Breast epithelium (tissue), 4 donors: ENCODE measurements at regions not wholly inside any gene's neighbourhood (a gene's known extent, or its start where the extent isn't known, plus 50 kb on each side); places are given as distances from the start of the nearest gene placed in this dataset.

ENCODE experiments used
- DNase-seq, 2 donors: peaks; one replicate each; pipeline ENCODE4 v3.0.0-alpha.2; 2019; ENCODE audit warnings: low spot score in 2 of 2
- H3K27ac ChIP-seq, 2 donors: fragments of 200-600 bp; sonication (generic) in 1 of 2; one replicate each; pipeline ENCODE4 v1.5.1; 2016 to 2019; ENCODE audit warnings: mild to moderate bottlenecking in 1 of 2
- H3K27me3 ChIP-seq, 2 donors: fragments of 200-600 bp; sonication (generic) in 1 of 2; one replicate each; pipeline versions ENCODE4 v1.5.1 to v1.6.0; 2017 to 2019; ENCODE audit warnings: control low read depth in 1 of 2, mild to moderate bottlenecking in 1 of 2
- H3K36me3 ChIP-seq: fragments of 200-600 bp; one replicate; pipeline ENCODE4 v1.5.1; 2019
- H3K4me1 ChIP-seq, 2 donors: fragments of 200-600 bp; sonication (generic); one replicate each; pipeline ENCODE4 v1.5.1; 2016 to 2019; ENCODE audit warnings: control low read depth in 1 of 2
- H3K4me3 ChIP-seq, 3 donors: fragments of 200-600 bp; sonication (generic); 1 replicate in 2 of 3; 2 replicates in 1 of 3; pipeline ENCODE4 v1.5.1; 2016 to 2019; ENCODE audit warnings: mild to moderate bottlenecking in 3 of 3, moderate library complexity in 2 of 3
- H3K9me3 ChIP-seq, 2 donors: fragments of 200-600 bp; sonication (generic) in 1 of 2; one replicate each; pipeline ENCODE4 v1.5.1; 2016 to 2019; ENCODE audit warnings: control low read depth in 1 of 2
- CTCF ChIP-seq, 3 donors: fragments of 450-650 bp; IDR thresholded peaks; one replicate each; pipeline ENCODE4 v1.5.1; 2016 to 2017; ENCODE audit warnings: antibody characterized with exemption in 3 of 3, mild to moderate bottlenecking in 3 of 3, moderate library complexity in 3 of 3
- POLR2A ChIP-seq: fragments of 450-650 bp; IDR thresholded peaks from one replicate; pipeline ENCODE4 v1.6.1; 2016; ENCODE audit warnings: antibody characterized with exemption, mild to moderate bottlenecking, moderate library complexity
- POLR2AphosphoS5 ChIP-seq, 3 donors: sonication (generic); formaldehyde crosslinking; IDR thresholded peaks; one replicate each; pipeline ENCODE4 v1.6.1; 2017; ENCODE audit warnings: antibody characterized with exemption in 3 of 3
- intact Hi-C: fragments of 100-400 bp; cut with DNase I; formaldehyde crosslinking; loops from one replicate; pipeline ENCODE4 v1.15.1; 2023; ENCODE audit warnings: low total_unique reads

DNA sequence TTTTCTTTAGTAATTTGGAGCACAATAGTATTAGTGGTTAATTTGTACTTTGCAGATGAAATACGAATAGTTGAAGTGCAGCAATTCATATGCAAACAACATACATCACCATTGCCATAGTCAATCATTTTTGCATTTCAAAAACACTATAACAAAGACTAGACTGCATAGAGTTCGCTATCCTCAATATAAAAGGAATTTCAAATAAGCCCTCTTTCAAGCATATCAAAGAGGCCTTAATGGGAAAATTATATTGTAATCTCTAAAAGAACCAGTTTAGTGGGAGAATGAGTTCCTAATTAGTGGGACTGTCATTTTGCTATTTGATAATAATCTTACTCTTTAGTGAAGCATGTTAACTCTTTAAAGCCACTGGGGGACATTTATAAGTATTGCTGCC lies 2302.3 kb upstream of the C9orf72 start:
- TF ChIP-seq CTCF (IDR thresholded peaks at IDR 0.05) = no peak
- TF ChIP-seq POLR2AphosphoS5 (IDR thresholded peaks at IDR 0.05) = no peak
- no peak overlapping the region for H3K4me3 ChIP-seq
- H3K36me3 ChIP-seq = no peaks in the 10 kb centered on the region
- no peaks in the 10 kb centered on the region for H3K27me3 ChIP-seq
- DNase-seq = no peak
- no peaks in the 10 kb centered on the region for H3K4me1 ChIP-seq
- no peaks in the 10 kb centered on the region for H3K9me3 ChIP-seq
- intact Hi-C loops = no loop called here
- H3K27ac ChIP-seq = no peak overlapping the region

DNA sequence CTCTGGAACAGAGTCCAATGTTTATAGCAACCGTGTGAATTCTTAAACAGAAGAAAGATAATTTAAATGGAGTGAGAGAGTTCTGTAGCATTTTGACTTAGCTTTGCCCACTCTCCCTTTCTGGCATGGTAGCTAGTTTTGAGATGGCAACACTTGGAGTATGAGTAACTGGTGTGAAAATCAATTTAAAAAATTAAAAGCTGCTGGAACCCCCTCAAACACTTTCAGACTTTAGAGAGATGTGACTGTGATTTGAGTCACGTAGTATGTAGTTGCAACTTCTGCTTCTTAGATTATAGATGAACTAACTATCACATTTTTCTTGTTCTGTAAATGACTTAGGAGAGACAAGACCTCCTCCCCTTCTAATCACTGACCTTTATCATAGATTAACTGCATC lies 2309.5 kb upstream of the C9orf72 start:
- intact Hi-C loops = no loop called here
- no peak for DNase-seq
- TF ChIP-seq POLR2A (no peak), POLR2AphosphoS5 (IDR thresholded peaks at IDR 0.05) (no peak)
- Histone ChIP-seq H3K4me1 (no peaks in the 10 kb centered on the region), H3K4me3 (no peak overlapping the region), H3K27me3 (no peaks in the 10 kb centered on the region), H3K9me3 (no peaks in the 10 kb centered on the region), H3K27ac (no peak overlapping the region), H3K36me3 (no peaks in the 10 kb centered on the region)

DNA sequence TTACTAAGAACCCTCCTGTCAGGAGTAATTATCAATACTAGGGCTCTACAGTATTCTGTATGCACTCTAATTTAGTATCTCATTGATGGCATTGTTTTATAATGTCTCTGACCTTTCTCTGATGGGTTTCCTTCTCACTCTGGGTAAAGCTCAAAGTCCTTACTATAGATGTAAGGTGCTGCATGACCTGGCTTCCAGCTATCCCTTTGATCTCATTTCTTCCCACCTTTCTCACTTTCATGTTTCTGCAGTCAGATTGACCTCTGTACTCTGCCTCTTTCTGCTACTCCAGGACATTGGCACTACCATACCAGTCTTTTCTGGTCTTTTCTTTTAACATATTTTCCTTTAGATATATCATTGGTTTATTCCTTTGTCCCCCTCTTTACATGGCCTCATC lies 2332.8 kb upstream of the C9orf72 start:
- H3K9me3 ChIP-seq = no peaks in the 10 kb centered on the region
- H3K27ac ChIP-seq = no peak overlapping the region
- no peak for DNase-seq
- intact Hi-C loops = no loop called here
- no peaks in the 10 kb centered on the region for H3K36me3 ChIP-seq
- no peaks in the 10 kb centered on the region for H3K27me3 ChIP-seq
- H3K4me1 ChIP-seq = no peaks in the 10 kb centered on the region
- no peak overlapping the region for H3K4me3 ChIP-seq
- no peak for TF ChIP-seq POLR2A
- TF ChIP-seq POLR2AphosphoS5 (IDR thresholded peaks at IDR 0.05) = no peak
- no peak for TF ChIP-seq CTCF (IDR thresholded peaks at IDR 0.05)

DNA sequence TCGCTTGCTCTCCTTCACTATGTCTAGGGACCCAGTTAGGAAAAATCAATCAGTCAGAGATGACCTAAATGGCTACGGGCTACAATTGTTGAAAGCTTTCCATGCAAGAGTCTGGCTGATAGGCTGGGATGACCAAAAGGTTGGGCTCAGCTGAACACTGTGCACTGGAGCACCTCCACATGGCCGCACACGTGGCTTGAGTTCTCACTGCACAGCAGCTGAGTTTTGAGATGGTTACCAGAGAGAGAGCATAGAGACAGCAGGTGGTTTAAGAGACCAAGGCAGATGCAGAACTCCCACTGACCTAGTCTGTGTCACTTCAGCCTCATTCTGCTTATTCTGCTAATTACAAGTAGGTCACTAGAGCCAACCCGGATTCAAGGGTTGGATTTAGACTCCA lies 2354.8 kb upstream of the C9orf72 start:
- intact Hi-C loops = no loop called here
- DNase-seq = no peak
- no peak overlapping the region for H3K4me3 ChIP-seq
- no peaks in the 10 kb centered on the region for H3K4me1 ChIP-seq
- no peak for TF ChIP-seq POLR2AphosphoS5 (IDR thresholded peaks at IDR 0.05)
- no peak for TF ChIP-seq CTCF (IDR thresholded peaks at IDR 0.05)
- no peak for TF ChIP-seq POLR2A
- no peak overlapping the region for H3K27ac ChIP-seq
- no peaks in the 10 kb centered on the region for H3K27me3 ChIP-seq
- H3K36me3 ChIP-seq = no peaks in the 10 kb centered on the region
- no peaks in the 10 kb centered on the region for H3K9me3 ChIP-seq

DNA sequence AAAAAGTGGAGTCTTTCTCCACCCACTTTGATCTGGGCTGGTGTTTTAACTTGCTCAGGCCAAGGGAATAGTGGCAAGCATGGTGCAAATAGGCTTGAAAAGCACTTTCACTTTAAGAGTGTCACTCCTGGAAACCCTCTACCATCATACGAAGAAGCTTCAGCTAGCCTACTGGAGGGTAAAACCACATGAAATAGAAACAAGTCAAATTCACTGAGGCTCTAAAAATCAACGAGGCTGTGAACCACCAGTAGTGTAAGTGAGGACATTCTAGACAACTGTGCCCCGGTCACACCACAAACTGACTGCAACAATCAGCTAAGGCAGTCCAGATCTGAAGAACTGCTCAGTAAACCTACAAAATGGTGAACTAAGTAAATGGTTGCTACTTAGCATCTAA lies 2366.3 kb upstream of the C9orf72 start:
- intact Hi-C loops = loop anchor here (10.0 kb wide), 1 partner anchor 1155 kb away; no protein-coding TSS in a partner anchor
- Histone ChIP-seq H3K4me1 (no peaks in the 10 kb centered on the region), H3K27ac (no peak overlapping the region), H3K36me3 (no peaks in the 10 kb centered on the region), H3K9me3 (no peaks in the 10 kb centered on the region), H3K27me3 (no peaks in the 10 kb centered on the region), H3K4me3 (no peak overlapping the region)
- TF ChIP-seq CTCF (IDR thresholded peaks at IDR 0.05) (no peak), POLR2AphosphoS5 (IDR thresholded peaks at IDR 0.05) (no peak), POLR2A (no peak)
- no peak for DNase-seq

DNA sequence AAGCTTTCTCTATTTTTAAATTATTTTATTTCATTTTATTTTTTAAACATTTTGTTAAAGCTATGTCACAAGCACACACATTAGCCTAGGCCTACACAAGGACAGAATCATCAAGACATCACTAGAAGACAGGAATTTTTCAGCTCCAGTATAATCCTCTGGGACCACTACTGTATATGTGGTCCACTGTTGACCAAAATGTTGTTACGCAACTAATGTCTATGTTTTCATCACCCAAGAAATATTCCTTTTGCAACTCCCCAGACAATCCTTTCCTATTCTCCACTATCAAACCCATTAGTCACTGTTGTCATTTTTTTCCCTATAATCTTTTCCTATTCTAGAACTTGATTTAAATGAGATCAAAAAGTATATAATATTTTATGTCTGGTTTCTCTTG lies 2371.7 kb upstream of the C9orf72 start:
- H3K27me3 ChIP-seq = no peaks in the 10 kb centered on the region
- no peak overlapping the region for H3K4me3 ChIP-seq
- no peak overlapping the region for H3K27ac ChIP-seq
- TF ChIP-seq CTCF (IDR thresholded peaks at IDR 0.05) (no peak), POLR2AphosphoS5 (IDR thresholded peaks at IDR 0.05) (no peak)
- no peaks in the 10 kb centered on the region for H3K9me3 ChIP-seq
- H3K36me3 ChIP-seq = no peaks in the 10 kb centered on the region
- no peak for DNase-seq
- no peaks in the 10 kb centered on the region for H3K4me1 ChIP-seq
- intact Hi-C loops = no loop called here
